GM19099 (cell line): ENCODE measurements at regions not wholly inside any gene's neighbourhood (a gene's known extent, or its start where the extent isn't known, plus 50 kb on each side); places are given as distances from the start of the nearest gene placed in this dataset.

ENCODE experiments used
- POLR2A ChIP-seq: IDR thresholded peaks from 3 replicates; pipeline ENCODE4 v1.6.1; 2011; ENCODE audit warnings: low read depth; ENCODE audit not compliant: insufficient read length; ENCODE audit errors: extremely low read depth

- no peak for TF ChIP-seq POLR2A
These were observed 172.9 kb upstream of the UBL3 start for GRCh38 chr13:30023196-30023895.

GRCh38 chr13:30022796-30023195 is 172.4 kb upstream of the UBL3 start:
- no peak for TF ChIP-seq POLR2A

DNA sequence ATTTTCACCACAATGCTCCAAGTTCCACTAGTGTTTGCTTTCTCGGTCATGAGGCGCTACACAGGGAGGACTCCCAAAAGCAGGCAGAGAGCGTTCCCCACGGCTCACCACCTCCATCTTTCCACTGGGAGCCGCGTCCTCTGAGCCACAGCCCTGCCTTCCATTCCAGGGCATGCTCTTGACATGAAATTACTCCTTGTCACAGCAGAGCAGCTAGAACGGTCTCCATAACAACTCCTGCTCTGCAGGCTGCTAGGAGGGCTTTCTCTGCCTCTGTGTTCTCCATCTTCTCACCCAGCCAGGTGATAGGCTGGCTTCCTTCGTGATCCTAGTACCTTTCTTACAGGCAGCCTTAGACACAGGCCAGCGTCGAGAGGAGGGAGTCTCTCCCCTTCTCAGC is 171.8 kb upstream of the UBL3 start:
- no peak for TF ChIP-seq POLR2A

GRCh38 chr13:30021611-30022010 is 171.2 kb upstream of the UBL3 start:
- TF ChIP-seq POLR2A: no peak

DNA sequence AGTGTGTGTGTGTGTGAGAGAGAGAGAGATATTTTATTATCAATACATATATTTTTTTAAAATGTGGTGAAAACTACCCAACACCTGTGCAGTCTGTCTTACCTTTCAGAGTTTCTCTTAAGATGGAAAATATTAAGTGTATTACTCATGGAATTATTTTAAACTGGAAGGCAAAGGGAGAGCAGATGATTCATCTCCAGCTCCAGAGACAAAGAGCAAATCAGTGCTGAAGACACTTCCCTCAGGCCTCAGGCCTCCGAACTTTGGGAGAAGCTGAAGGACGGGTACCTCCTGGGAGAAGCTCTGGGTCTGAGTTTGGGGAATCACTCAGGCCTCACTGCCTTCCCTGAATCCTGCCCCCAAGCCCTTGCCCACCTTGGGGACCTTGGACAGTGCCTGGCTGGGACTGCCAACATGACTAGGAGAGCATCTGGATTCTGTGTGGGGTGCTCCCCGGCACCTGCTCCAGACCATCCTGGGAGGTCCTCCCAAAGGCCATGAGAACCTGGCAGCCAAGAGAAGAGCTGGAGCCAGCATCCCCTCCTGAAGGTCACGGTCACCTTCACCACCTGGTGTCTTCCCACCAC is 170.4 kb upstream of the UBL3 start:
- no peak for TF ChIP-seq POLR2A

- no peak for TF ChIP-seq POLR2A
These were observed 169.5 kb upstream of the UBL3 start for GRCh38 chr13:30019648-30020626.

GRCh38 chr13:30017880-30018279 is 167.5 kb upstream of the UBL3 start:
- TF ChIP-seq POLR2A: no peak

GRCh38 chr13:30016398-30016797 is 166.0 kb upstream of the UBL3 start:
- no peak for TF ChIP-seq POLR2A

- no peak for TF ChIP-seq POLR2A
These were observed 159.0 kb upstream of the UBL3 start for GRCh38 chr13:30009411-30009810.

GRCh38 chr13:30006246-30006645 is 155.8 kb upstream of the UBL3 start:
- TF ChIP-seq POLR2A: no peak

DNA sequence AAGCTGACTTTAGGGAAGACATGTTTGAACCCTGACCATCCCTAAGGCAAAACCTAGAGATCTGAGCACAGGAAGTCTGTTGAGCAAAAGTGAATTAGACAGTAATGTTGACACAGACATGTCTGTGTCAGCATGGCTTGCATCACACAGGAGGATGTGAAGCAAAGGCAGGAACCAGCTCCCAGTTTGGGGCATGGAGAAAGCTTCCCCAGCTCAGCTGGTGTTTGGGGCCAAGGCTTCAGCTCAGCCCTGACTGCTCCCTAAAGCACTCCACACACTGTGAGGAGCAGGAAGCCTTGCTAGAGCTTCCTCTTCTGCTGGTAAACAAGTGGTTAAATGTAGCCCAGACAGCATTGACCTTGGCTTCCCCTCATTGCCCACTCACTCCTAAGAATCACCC is 153.8 kb upstream of the UBL3 start:
- no peak for TF ChIP-seq POLR2A

DNA sequence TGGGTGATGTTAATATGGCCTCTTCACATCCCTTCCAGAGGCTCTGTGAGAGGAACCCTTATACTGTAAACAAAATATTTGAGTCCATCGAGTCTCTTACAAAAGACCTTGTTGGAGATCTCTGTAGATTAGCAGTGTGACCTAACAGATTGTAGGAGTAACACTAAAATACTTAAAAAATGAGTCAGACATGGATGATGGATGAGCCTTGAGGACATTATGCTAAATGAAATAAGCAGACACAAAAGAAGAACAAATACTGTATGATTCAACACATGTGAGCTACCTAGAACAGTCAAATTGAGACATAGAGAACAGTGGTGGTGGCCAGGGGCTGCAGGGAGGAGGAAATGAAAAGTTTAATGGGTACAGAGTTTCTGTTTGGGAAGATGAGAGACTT is 152.2 kb upstream of the UBL3 start:
- TF ChIP-seq POLR2A: no peak

DNA sequence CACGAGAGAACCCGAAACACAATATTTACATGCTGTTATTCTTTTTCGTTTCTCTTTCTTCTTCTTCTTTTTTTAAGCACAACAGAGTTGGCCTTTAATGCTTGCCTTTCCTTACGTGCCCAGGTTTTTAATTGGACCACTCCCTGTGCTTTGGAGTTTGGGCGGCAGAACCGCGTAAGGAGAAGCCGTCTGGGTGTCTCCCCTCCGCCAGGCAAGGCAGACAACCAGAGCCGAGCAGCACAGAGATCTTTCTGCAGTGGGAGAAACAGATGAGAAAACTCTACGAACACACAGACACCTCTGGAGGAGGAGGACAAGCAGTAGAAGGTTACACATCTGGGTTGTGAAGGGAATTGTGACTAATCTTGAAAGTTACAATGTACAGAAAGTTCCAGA is 150.0 kb upstream of the UBL3 start:
- TF ChIP-seq POLR2A: no peak

- no peak for TF ChIP-seq POLR2A
These were observed 149.3 kb upstream of the UBL3 start for GRCh38 chr13:29999492-30000369.

- TF ChIP-seq POLR2A: no peak
These were observed 145.9 kb upstream of the UBL3 start for GRCh38 chr13:29996316-29996715.
